Esophagus squamous epithelium (tissue), 4 donors: ENCODE measurements at regions not wholly inside any gene's neighbourhood (a gene's known extent, or its start where the extent isn't known, plus 50 kb on each side); places are given as distances from the start of the nearest gene placed in this dataset.

Experiments used
- POLR2A ChIP-seq, 4 donors: fragments of 450-650 bp; IDR thresholded peaks; one replicate each; pipeline ENCODE4 v1.6.1; 2017; ENCODE audit warnings: antibody characterized with exemption in 4 of 4, mild to moderate bottlenecking in 4 of 4, moderate library complexity in 3 of 4
- TF ChIP-seq, protein P1 (sequence below), 6 experiments: fragments of 450-650 bp in 4 of 6; fragments of 200-600 bp in 2 of 6; sonication (generic) in 2 of 6; IDR thresholded peaks; one replicate each; pipeline ENCODE4 v1.5.1; 2016 to 2019; ENCODE audit warnings: antibody characterized with exemption in 6 of 6, mild to moderate bottlenecking in 4 of 6, moderate library complexity in 4 of 6

- TF ChIP-seq POLR2A (IDR thresholded peaks at IDR 0.05): no peak
- TF ChIP-seq, protein P1, sequence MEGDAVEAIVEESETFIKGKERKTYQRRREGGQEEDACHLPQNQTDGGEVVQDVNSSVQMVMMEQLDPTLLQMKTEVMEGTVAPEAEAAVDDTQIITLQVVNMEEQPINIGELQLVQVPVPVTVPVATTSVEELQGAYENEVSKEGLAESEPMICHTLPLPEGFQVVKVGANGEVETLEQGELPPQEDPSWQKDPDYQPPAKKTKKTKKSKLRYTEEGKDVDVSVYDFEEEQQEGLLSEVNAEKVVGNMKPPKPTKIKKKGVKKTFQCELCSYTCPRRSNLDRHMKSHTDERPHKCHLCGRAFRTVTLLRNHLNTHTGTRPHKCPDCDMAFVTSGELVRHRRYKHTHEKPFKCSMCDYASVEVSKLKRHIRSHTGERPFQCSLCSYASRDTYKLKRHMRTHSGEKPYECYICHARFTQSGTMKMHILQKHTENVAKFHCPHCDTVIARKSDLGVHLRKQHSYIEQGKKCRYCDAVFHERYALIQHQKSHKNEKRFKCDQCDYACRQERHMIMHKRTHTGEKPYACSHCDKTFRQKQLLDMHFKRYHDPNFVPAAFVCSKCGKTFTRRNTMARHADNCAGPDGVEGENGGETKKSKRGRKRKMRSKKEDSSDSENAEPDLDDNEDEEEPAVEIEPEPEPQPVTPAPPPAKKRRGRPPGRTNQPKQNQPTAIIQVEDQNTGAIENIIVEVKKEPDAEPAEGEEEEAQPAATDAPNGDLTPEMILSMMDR (IDR thresholded peaks at IDR 0.05): no peak
Observed at GRCh38 chr21:31405604-31406003, 61.5 kb upstream of the TIAM1 start.
